BE2C (cell line): ENCODE measurements at regions not wholly inside any gene's neighbourhood (a gene's known extent, or its start where the extent isn't known, plus 50 kb on each side); places are given as distances from the start of the nearest gene placed in this dataset.

ENCODE experiments used
- DNase-seq: peaks from one replicate; pipeline ENCODE4 v3.0.0-alpha.2; 2020
- H3K27me3 ChIP-seq: fragments of 250-450 bp; sonication (Bioruptor Pico); 2 replicates; pipeline ENCODE4 v1.5.1; 2020; ENCODE audit warnings: mild to moderate bottlenecking
- H3K36me3 ChIP-seq: fragments of 250-450 bp; sonication (Bioruptor Pico); 2 replicates; pipeline ENCODE4 v1.5.1; 2020; ENCODE audit warnings: mild to moderate bottlenecking
- H3K4me1 ChIP-seq: fragments of 250-450 bp; sonication (Bioruptor Pico); 2 replicates; pipeline ENCODE4 v1.5.1; 2020
- H3K4me3 ChIP-seq: 2 replicates; pipeline ENCODE4 v1.5.1; 2011; ENCODE audit warnings: low read depth, low read length
- H3K9me3 ChIP-seq: fragments of 250-450 bp; sonication (Bioruptor Pico); 2 replicates; pipeline ENCODE4 v1.5.1; 2020
- CTCF ChIP-seq: IDR thresholded peaks from 2 replicates; pipeline ENCODE4 v1.5.1; 2012; ENCODE audit warnings: mild to moderate bottlenecking, low read depth, low read length

- H3K9me3 ChIP-seq: no peaks in the 10 kb centered on the region
- H3K4me1 ChIP-seq: peaks cover 10% of the 10 kb centered on the region
- H3K27me3 ChIP-seq: no peaks in the 10 kb centered on the region
- DNase-seq: no peak
- H3K36me3 ChIP-seq: no peaks in the 10 kb centered on the region
- TF ChIP-seq CTCF: no peak
- no peak overlapping the region for H3K4me3 ChIP-seq
Observed at GRCh38 chr10:24793648-24794379, 70.1 kb upstream of the ARHGAP21 start.

GRCh38 chr10:24792638-24793037 is 69.0 kb upstream of the ARHGAP21 start:
- TF ChIP-seq CTCF: no peak
- no peaks in the 10 kb centered on the region for H3K9me3 ChIP-seq
- DNase-seq: no peak

GRCh38 chr10:24791084-24791726 is 67.5 kb upstream of the ARHGAP21 start:
- DNase-seq: peak; percentile 72
- Histone ChIP-seq H3K27me3 (no peaks in the 10 kb centered on the region), H3K4me3 (peak overlapping the region; percentile 19; the same call in 1 of the 2 replicates), H3K9me3 (no peaks in the 10 kb centered on the region), H3K36me3 (no peaks in the 10 kb centered on the region), H3K4me1 (peaks cover 10% of the 10 kb centered on the region)
- no peak for TF ChIP-seq CTCF

More at GRCh38 chr10:24792638-24793037, 69.0 kb upstream of the ARHGAP21 start:
- Histone ChIP-seq H3K36me3 (no peaks in the 10 kb centered on the region), H3K4me3 (no peak overlapping the region), H3K4me1 (peaks cover 10% of the 10 kb centered on the region), H3K27me3 (no peaks in the 10 kb centered on the region)

GRCh38 chr10:24790599-24790998 is 66.9 kb upstream of the ARHGAP21 start:
- Histone ChIP-seq H3K27me3 (no peaks in the 10 kb centered on the region), H3K4me1 (peaks cover 10% of the 10 kb centered on the region), H3K9me3 (no peaks in the 10 kb centered on the region), H3K36me3 (no peaks in the 10 kb centered on the region), H3K4me3 (peak overlapping the region; percentile 19; the same call in 1 of the 2 replicates)
- no peak for TF ChIP-seq CTCF
- DNase-seq: peak; percentile 36

- Histone ChIP-seq H3K4me3 (no peak overlapping the region), H3K36me3 (no peaks in the 10 kb centered on the region), H3K27me3 (no peaks in the 10 kb centered on the region), H3K9me3 (no peaks in the 10 kb centered on the region), H3K4me1 (peaks cover 10% of the 10 kb centered on the region)
- TF ChIP-seq CTCF: no peak
- no peak for DNase-seq
Observed at GRCh38 chr10:24790073-24790472, 66.4 kb upstream of the ARHGAP21 start.

GRCh38 chr10:24784923-24785322 is 61.2 kb upstream of the ARHGAP21 start:
- no peak for TF ChIP-seq CTCF
- Histone ChIP-seq H3K36me3 (no peaks in the 10 kb centered on the region), H3K9me3 (no peaks in the 10 kb centered on the region), H3K4me1 (no peaks in the 10 kb centered on the region), H3K27me3 (no peaks in the 10 kb centered on the region), H3K4me3 (no peak overlapping the region)
- no peak for DNase-seq
